ENCODE measurements at regions not wholly inside any gene's neighbourhood (a gene's known extent, or its start where the extent isn't known, plus 50 kb on each side); places are given as distances from the start of the nearest gene placed in this dataset.

GRCh38 chr10:125505648-125506047 is 177.3 kb downstream of the TEX36 start:
- CTCF ChIA-PET, result interaction anchor here (1.6 kb wide), 1 partner anchor 16 kb away, joined by 7 read pairs; no protein-coding TSS in a partner anchor
- ATAC-seq, result peak; percentile 73
- H3K27me3 ChIP-seq (ENCODE audit: insufficient read depth, low read length), result peaks cover 26% of the 10 kb centered on the region

GRCh38 chr10:125502276-125502675 is 180.7 kb downstream of the TEX36 start:
- Histone ChIP-seq H3K27ac (ENCODE audit: low read depth, low read length) (no peak overlapping the region), H2AFZ (ENCODE audit: low read depth, low read length, poor library complexity, severe bottlenecking) (no peak overlapping the region), H3K4me3 (replicated peaks in 1 of 2; ENCODE audit: low read depth in 1 of 2, low read length in 2 of 2) (no peak overlapping the region), H3K36me3 (ENCODE audit: control insufficient read depth in 1 of 2, insufficient read depth in 2 of 2, low read length in 2 of 2) (no peaks in the 10 kb centered on the region), H3K4me2 (ENCODE audit: low read length) (no peak overlapping the region), H4K20me1 (ENCODE audit: insufficient read depth) (no peaks in the 10 kb centered on the region), H3K79me2 (ENCODE audit: insufficient read depth, low read length) (no peaks in the 10 kb centered on the region), H3K4me1 (ENCODE audit: control insufficient read depth in 1 of 2, insufficient read depth in 2 of 2, low read length in 2 of 2) (no peaks in the 10 kb centered on the region), H3K9ac (ENCODE audit: low read length) (no peak overlapping the region), H3K9me2 (ENCODE audit: insufficient read depth) (no peaks in the 10 kb centered on the region), H3K9me3 (ENCODE audit: control insufficient read depth in 1 of 2, insufficient read depth in 1 of 2, low read depth in 1 of 2, low read length in 2 of 2) (no peaks in the 10 kb centered on the region), H3K27me3 (ENCODE audit: insufficient read depth, low read length) (peaks cover 56% of the 10 kb centered on the region)
- ChIA-PET CTCF (interaction anchor here (0.9 to 1.5 kb wide), 2 partner anchors 19 to 21 kb away, joined by 3 to 7 read pairs; no protein-coding TSS in a partner anchor), RAD21 (ENCODE audit: low non-redundant PET in 1 of 2, low total read pairs in 2 of 2, uncharacterized antibody in 2 of 2, unreplicated experiment in 2 of 2) (no interaction called here), POLR2A (interaction anchor here (1.3 kb wide), 1 partner anchor 9 kb away, joined by 3 read pairs; no protein-coding TSS in a partner anchor)
- ATAC-seq, result no peak
- intact Hi-C loops (cut with micrococcal nuclease), result no loop called here
- DNase-seq (ENCODE audit: low read depth, low spot score), result no peak
- no TSS peak for BruUV-seq (replicated peaks)
- no peak for TF ChIP-seq EZH2phosphoT487 (IDR thresholded peaks at IDR 0.05; ENCODE audit: borderline replicate concordance)
- TF ChIP-seq EZH2 (IDR thresholded peaks at IDR 0.05), result no peak
- no peak for TF ChIP-seq YY1 (IDR thresholded peaks at IDR 0.05; ENCODE audit: extremely low read depth, insufficient replicate concordance, low read depth, low read length)
- TF ChIP-seq SIN3A (IDR thresholded peaks at IDR 0.05; ENCODE audit: low read depth), result no peak
- no peak for TF ChIP-seq REST (IDR thresholded peaks at IDR 0.05; ENCODE audit: low read depth)
- TF ChIP-seq POLR2AphosphoS5 (IDR thresholded peaks at IDR 0.05; ENCODE audit: low read depth, low read length), result no peak
- no peak for TF ChIP-seq ZNF274 (IDR thresholded peaks at IDR 0.05; ENCODE audit: low read depth, low read length)
- no peak for TF ChIP-seq ZFX (IDR thresholded peaks at IDR 0.05)
- TF ChIP-seq ATF3 (IDR thresholded peaks at IDR 0.05), result no peak
- TF ChIP-seq MAX (IDR thresholded peaks at IDR 0.05), result no peak
- TF ChIP-seq EGR1 (IDR thresholded peaks at IDR 0.05; ENCODE audit: low read depth), result no peak
- TF ChIP-seq JUND (IDR thresholded peaks at IDR 0.05), result no peak

More at GRCh38 chr10:125505648-125506047, 177.3 kb downstream of the TEX36 start:
- H3K27ac ChIP-seq (ENCODE audit: low read depth, low read length), result no peak overlapping the region
- intact Hi-C loops (cut with micrococcal nuclease), result no loop called here
- H3K36me3 ChIP-seq (ENCODE audit: control insufficient read depth in 1 of 2, insufficient read depth in 2 of 2, low read length in 2 of 2), result no peaks in the 10 kb centered on the region
- POLR2A ChIA-PET, result no interaction called here
- no peaks in the 10 kb centered on the region for H3K4me1 ChIP-seq (ENCODE audit: control insufficient read depth in 1 of 2, insufficient read depth in 2 of 2, low read length in 2 of 2)
- no peaks in the 10 kb centered on the region for H3K79me2 ChIP-seq (ENCODE audit: insufficient read depth, low read length)
- DNase-seq (ENCODE audit: low read depth, low spot score), result no peak
- no TSS peak for BruUV-seq (replicated peaks)
- TF ChIP-seq, protein P1, sequence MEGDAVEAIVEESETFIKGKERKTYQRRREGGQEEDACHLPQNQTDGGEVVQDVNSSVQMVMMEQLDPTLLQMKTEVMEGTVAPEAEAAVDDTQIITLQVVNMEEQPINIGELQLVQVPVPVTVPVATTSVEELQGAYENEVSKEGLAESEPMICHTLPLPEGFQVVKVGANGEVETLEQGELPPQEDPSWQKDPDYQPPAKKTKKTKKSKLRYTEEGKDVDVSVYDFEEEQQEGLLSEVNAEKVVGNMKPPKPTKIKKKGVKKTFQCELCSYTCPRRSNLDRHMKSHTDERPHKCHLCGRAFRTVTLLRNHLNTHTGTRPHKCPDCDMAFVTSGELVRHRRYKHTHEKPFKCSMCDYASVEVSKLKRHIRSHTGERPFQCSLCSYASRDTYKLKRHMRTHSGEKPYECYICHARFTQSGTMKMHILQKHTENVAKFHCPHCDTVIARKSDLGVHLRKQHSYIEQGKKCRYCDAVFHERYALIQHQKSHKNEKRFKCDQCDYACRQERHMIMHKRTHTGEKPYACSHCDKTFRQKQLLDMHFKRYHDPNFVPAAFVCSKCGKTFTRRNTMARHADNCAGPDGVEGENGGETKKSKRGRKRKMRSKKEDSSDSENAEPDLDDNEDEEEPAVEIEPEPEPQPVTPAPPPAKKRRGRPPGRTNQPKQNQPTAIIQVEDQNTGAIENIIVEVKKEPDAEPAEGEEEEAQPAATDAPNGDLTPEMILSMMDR (IDR thresholded peaks at IDR 0.05 in 2 of 3, conservative IDR thresholded peaks at IDR 0.05 in 1 of 3; ENCODE audit: borderline replicate concordance in 1 of 3, insufficient read depth in 1 of 3, low read depth in 2 of 3, low read length in 2 of 3), result 0 out of 6 replicates have a peak, but pooled peaks of 1 of the 3 experiments have one; percentile 8
- no peak for TF ChIP-seq YY1 (IDR thresholded peaks at IDR 0.05; ENCODE audit: extremely low read depth, insufficient replicate concordance, low read depth, low read length)
- RAD21 ChIA-PET (ENCODE audit: low non-redundant PET in 1 of 2, low total read pairs in 2 of 2, uncharacterized antibody in 2 of 2, unreplicated experiment in 2 of 2), result no interaction called here
- no peak overlapping the region for H2AFZ ChIP-seq (ENCODE audit: low read depth, low read length, poor library complexity, severe bottlenecking)
- no peaks in the 10 kb centered on the region for H3K9me2 ChIP-seq (ENCODE audit: insufficient read depth)
- H4K20me1 ChIP-seq (ENCODE audit: insufficient read depth), result no peaks in the 10 kb centered on the region
- no peak overlapping the region for H3K9ac ChIP-seq (ENCODE audit: low read length)
- no peak overlapping the region for H3K4me3 ChIP-seq (replicated peaks in 1 of 2; ENCODE audit: low read depth in 1 of 2, low read length in 2 of 2)
- H3K4me2 ChIP-seq (ENCODE audit: low read length), result no peak overlapping the region
- H3K9me3 ChIP-seq (ENCODE audit: control insufficient read depth in 1 of 2, insufficient read depth in 1 of 2, low read depth in 1 of 2, low read length in 2 of 2), result no peaks in the 10 kb centered on the region

Data from HCT116 (cell line).